Upper lobe of left lung (tissue), 6 donors: ENCODE measurements at regions not wholly inside any gene's neighbourhood (a gene's known extent, or its start where the extent isn't known, plus 50 kb on each side); places are given as distances from the start of the nearest gene placed in this dataset.
"Not testable (repeated sequence)": the region's sequence is repeated elsewhere in the genome, so short reads cannot be mapped to it uniquely, and the experiment has no call there.

Source experiments
- ATAC-seq, 2 donors: fragments of 200-7000 bp; cut with Tn5 transposase; one replicate each; pipeline ENCODE4 v1.9.1; 2022; ENCODE audit warnings: mild to moderate bottlenecking in 2 of 2, moderate library complexity in 2 of 2; ENCODE audit not compliant: low FRiP score in 2 of 2
- DNase-seq, 2 donors: peaks; one replicate each; pipeline ENCODE4 v3.0.0-alpha.2; 2019 to 2020
- H3K27ac ChIP-seq, 4 donors: fragments of 200-600 bp; sonication (generic); one replicate each; pipeline ENCODE4 v1.5.1; 2016 to 2019
- H3K27me3 ChIP-seq, 4 donors: fragments of 200-600 bp; sonication (generic); one replicate each; pipeline ENCODE4 v1.5.1; 2017 to 2019
- H3K36me3 ChIP-seq, 4 donors: fragments of 200-600 bp; sonication (generic); one replicate each; pipeline ENCODE4 v1.5.1; 2016 to 2019
- H3K4me1 ChIP-seq, 4 donors: fragments of 200-600 bp; sonication (generic); one replicate each; pipeline ENCODE4 v1.5.1; 2018 to 2019
- H3K4me3 ChIP-seq, 4 donors: fragments of 200-600 bp; sonication (generic); one replicate each; pipeline ENCODE4 v1.5.1; 2017 to 2019; ENCODE audit warnings: mild to moderate bottlenecking in 2 of 4, moderate library complexity in 1 of 4
- H3K9me3 ChIP-seq, 4 donors: fragments of 200-600 bp; sonication (generic); one replicate each; pipeline ENCODE4 v1.5.1; 2018 to 2019
- CTCF ChIP-seq, 6 experiments: fragments of 450-650 bp in 4 of 6; fragments of 200-600 bp in 2 of 6; sonication (generic) in 2 of 6; IDR thresholded peaks; one replicate each; pipeline ENCODE4 v1.5.1; 2016 to 2019; ENCODE audit warnings: antibody characterized with exemption in 6 of 6
- EP300 ChIP-seq, 4 donors: sonication (generic); formaldehyde crosslinking; IDR thresholded peaks; one replicate each; pipeline ENCODE4 v1.5.1; 2017; ENCODE audit warnings: antibody characterized with exemption in 4 of 4, control low read depth in 2 of 4
- POLR2A ChIP-seq, 4 donors: fragments of 450-650 bp; IDR thresholded peaks; one replicate each; pipeline ENCODE4 v1.5.1; 2016 to 2017; ENCODE audit warnings: antibody characterized with exemption in 4 of 4, mild to moderate bottlenecking in 2 of 4
- POLR2AphosphoS5 ChIP-seq, 2 donors: sonication (generic); formaldehyde crosslinking; IDR thresholded peaks; one replicate each; pipeline ENCODE4 v1.5.1; 2017; ENCODE audit warnings: antibody characterized with exemption in 2 of 2
- WGBS, 2 donors: methylation state at CpG; one replicate each; pipeline ENCODE4 v1.1.5; 2017 to 2018; 5-methylcytosine and 5-hydroxymethylcytosine counted together
- donor health status: DM: no; HTN: no; CAD: no; lungs with moderate emphysema.
- donor health status: DM: no; HTN: yes; CAD: no; lungs with severe emphysema.

GRCh38 chrX:8043121-8043520, 115.9 kb upstream of the PNPLA4 start:
- TF ChIP-seq POLR2A (IDR thresholded peaks at IDR 0.05), result no peak
- TF ChIP-seq EP300 (IDR thresholded peaks at IDR 0.05), result no peak
- TF ChIP-seq POLR2AphosphoS5 (IDR thresholded peaks at IDR 0.05), result no peak
- TF ChIP-seq CTCF (IDR thresholded peaks at IDR 0.05), result no peak
- DNase-seq (no peak), ATAC-seq (no peak)
- 67 to 78% methylated on average over 3 of the region's 3 CpGs for WGBS, 2 donors
- H3K36me3 ChIP-seq, result no peaks in the 10 kb centered on the region
- H3K27ac ChIP-seq, result no peak overlapping the region
- no peaks in the 10 kb centered on the region for H3K9me3 ChIP-seq
- no peaks in the 10 kb centered on the region for H3K27me3 ChIP-seq
- no peaks in the 10 kb centered on the region for H3K4me1 ChIP-seq
- no peak overlapping the region for H3K4me3 ChIP-seq

- H3K36me3 ChIP-seq, result no peaks in the 10 kb centered on the region
- 86 to 92% methylated on average over 1 of the region's 1 CpG for WGBS, 2 donors
- H3K9me3 ChIP-seq, result no peaks in the 10 kb centered on the region
- H3K4me1 ChIP-seq, result peaks cover 0 to 6% (median under 1%) of the 10 kb centered on the region in 4 donors
- H3K27ac ChIP-seq, result no peak overlapping the region
- DNase-seq (no peak), ATAC-seq (no peak)
- no peaks in the 10 kb centered on the region for H3K27me3 ChIP-seq
- TF ChIP-seq POLR2A (IDR thresholded peaks at IDR 0.05), result no peak
- TF ChIP-seq POLR2AphosphoS5 (IDR thresholded peaks at IDR 0.05), result no peak
- no peak for TF ChIP-seq CTCF (IDR thresholded peaks at IDR 0.05)
- TF ChIP-seq EP300 (IDR thresholded peaks at IDR 0.05), result no peak
- H3K4me3 ChIP-seq, result no peak overlapping the region
These were observed 115.1 kb upstream of the PNPLA4 start for GRCh38 chrX:8042304-8042703.

GRCh38 chrX:8039711-8040110, 112.5 kb upstream of the PNPLA4 start:
- DNase-seq, result not testable (repeated sequence)

GRCh38 chrX:8037593-8038348, 110.6 kb upstream of the PNPLA4 start:
- peak in 1 of 2 donors; percentile 24 for ATAC-seq
- Histone ChIP-seq H3K27me3 (no peaks in the 10 kb centered on the region), H3K9me3 (no peaks in the 10 kb centered on the region), H3K4me3 (peak overlapping the region in 1 of 4 donors; percentile 25), H3K4me1 (peaks cover 0 to 8% (median 2%) of the 10 kb centered on the region in 4 donors), H3K27ac (no peak overlapping the region), H3K36me3 (no peaks in the 10 kb centered on the region)
- WGBS, 2 donors, result 61% methylated on average over 4 to 8 of the region's 8 CpGs
- no peak for DNase-seq
- TF ChIP-seq CTCF (IDR thresholded peaks at IDR 0.05) (no peak), POLR2A (IDR thresholded peaks at IDR 0.05) (no peak), POLR2AphosphoS5 (IDR thresholded peaks at IDR 0.05) (no peak)

More at GRCh38 chrX:8039711-8040110, 112.5 kb upstream of the PNPLA4 start:
- not testable (repeated sequence) for ATAC-seq, H3K27ac ChIP-seq, H3K4me1 ChIP-seq, H3K9me3 ChIP-seq, H3K27me3 ChIP-seq, H3K4me3 ChIP-seq, H3K36me3 ChIP-seq
- 90 to 91% methylated on average over 7 of the region's 7 CpGs for WGBS, 2 donors

GRCh38 chrX:8036914-8037313, 109.7 kb upstream of the PNPLA4 start:
- no peak for DNase-seq
- peaks cover 0 to 8% (median 2%) of the 10 kb centered on the region in 4 donors for H3K4me1 ChIP-seq
- H3K27ac ChIP-seq, result no peak overlapping the region
- no peak overlapping the region for H3K4me3 ChIP-seq
- ATAC-seq, result no peak
- no peaks in the 10 kb centered on the region for H3K27me3 ChIP-seq
- WGBS, 2 donors, result 41 to 44% methylated on average over 4 of the region's 4 CpGs
- H3K9me3 ChIP-seq, result no peaks in the 10 kb centered on the region
- TF ChIP-seq POLR2AphosphoS5 (IDR thresholded peaks at IDR 0.05) (no peak), POLR2A (IDR thresholded peaks at IDR 0.05) (no peak), CTCF (IDR thresholded peaks at IDR 0.05) (no peak), EP300 (IDR thresholded peaks at IDR 0.05) (no peak)
- H3K36me3 ChIP-seq, result no peaks in the 10 kb centered on the region
